Hepatocyte (in vitro differentiated cells): ENCODE measurements at regions not wholly inside any gene's neighbourhood (a gene's known extent, or its start where the extent isn't known, plus 50 kb on each side); places are given as distances from the start of the nearest gene placed in this dataset.

ENCODE experiments used
- DNase-seq: peaks from one replicate; pipeline ENCODE4 v3.0.0-alpha.2; 2016; ENCODE audit warnings: low spot score
- H2AFZ ChIP-seq: fragments of 200-600 bp; sonication (generic); 2 replicates; pipeline ENCODE4 v1.6.0; 2016; ENCODE audit warnings: antibody characterized with exemption, mild to moderate bottlenecking
- H3K27ac ChIP-seq: fragments of 200-600 bp; sonication (generic); 2 replicates; pipeline ENCODE4 v1.5.1; 2016; ENCODE audit warnings: mild to moderate bottlenecking
- H3K27me3 ChIP-seq: fragments of 200-600 bp; sonication (generic); 2 replicates; pipeline ENCODE4 v1.6.1; 2016
- H3K36me3 ChIP-seq: fragments of 200-600 bp; sonication (generic); replicated peaks from 2 replicates; pipeline ENCODE4 v1.5.1; 2016; ENCODE audit warnings: low read depth; ENCODE audit not compliant: insufficient read depth
- H3K4me1 ChIP-seq: fragments of 200-600 bp; sonication (generic); 2 replicates; pipeline ENCODE4 v1.5.1; 2016; ENCODE audit warnings: mild to moderate bottlenecking, moderate library complexity; ENCODE audit not compliant: insufficient read depth
- H3K4me2 ChIP-seq: fragments of 200-600 bp; sonication (generic); 2 replicates; pipeline ENCODE4 v1.6.0; 2016
- H3K4me3 ChIP-seq: fragments of 200-600 bp; sonication (generic); 2 replicates; pipeline ENCODE4 v1.5.1; 2016; ENCODE audit warnings: mild to moderate bottlenecking
- H3K79me2 ChIP-seq: fragments of 200-600 bp; sonication (generic); 2 replicates; pipeline ENCODE4 v1.6.0; 2017; ENCODE audit warnings: mild to moderate bottlenecking
- H3K9me2 ChIP-seq: fragments of 200-600 bp; sonication (generic); replicated peaks from 2 replicates; pipeline ENCODE4 v1.6.0; 2017; ENCODE audit warnings: mild to moderate bottlenecking; ENCODE audit not compliant: insufficient read depth
- H3K9me3 ChIP-seq: fragments of 200-600 bp; sonication (generic); 2 replicates; pipeline ENCODE4 v1.5.1; 2016; ENCODE audit warnings: low read depth, mild to moderate bottlenecking
- H4K20me1 ChIP-seq: fragments of 200-600 bp; sonication (generic); 2 replicates; pipeline ENCODE4 v1.6.0; 2016; ENCODE audit warnings: mild to moderate bottlenecking; ENCODE audit not compliant: insufficient read depth, poor library complexity, severe bottlenecking
- CTCF ChIP-seq: fragments of 200-600 bp; sonication (generic); IDR thresholded peaks from 2 replicates; pipeline ENCODE4 v1.5.1; 2016; ENCODE audit warnings: antibody characterized with exemption, mild to moderate bottlenecking; ENCODE audit not compliant: poor library complexity
- EZH2 ChIP-seq: fragments of 200-600 bp; sonication (generic); IDR thresholded peaks from 2 replicates; pipeline ENCODE4 v1.6.1; 2016; ENCODE audit warnings: antibody characterized with exemption, mild to moderate bottlenecking, borderline replicate concordance
- EZH2phosphoT487 ChIP-seq: fragments of 200-600 bp; sonication (generic); IDR thresholded peaks from one replicate; pipeline ENCODE4 v1.6.1; 2018; ENCODE audit warnings: antibody characterized with exemption, mild to moderate bottlenecking, low read depth, moderate library complexity; ENCODE audit not compliant: unreplicated experiment, severe bottlenecking
- WGBS: methylation state at CpG from one replicate; pipeline ENCODE4 v1.1.6; 2016; ENCODE audit warnings: low lambda C conversion rate; ENCODE audit errors: missing lambda C conversion rate; 5-methylcytosine and 5-hydroxymethylcytosine counted together

- no peaks in the 10 kb centered on the region for H3K36me3 ChIP-seq
- no peaks in the 10 kb centered on the region for H4K20me1 ChIP-seq
- no peak overlapping the region for H3K27ac ChIP-seq
- H3K4me3 ChIP-seq = no peak overlapping the region
- H3K4me2 ChIP-seq = no peak overlapping the region
- no peaks in the 10 kb centered on the region for H3K9me3 ChIP-seq
- WGBS = 97% methylated on average over 2 of the region's 2 CpGs
- no peak for TF ChIP-seq CTCF
- no peak for TF ChIP-seq EZH2
- H3K9me2 ChIP-seq = no peaks in the 10 kb centered on the region
- DNase-seq = no peak
- no peaks in the 10 kb centered on the region for H3K27me3 ChIP-seq
- H3K4me1 ChIP-seq = no peaks in the 10 kb centered on the region
- no peaks in the 10 kb centered on the region for H3K79me2 ChIP-seq
- H2AFZ ChIP-seq = no peak overlapping the region
Observed at GRCh38 chr3:78077842-78078241, 1037.9 kb downstream of the ROBO2 start.

- no peak for TF ChIP-seq EZH2
- TF ChIP-seq CTCF = no peak
- TF ChIP-seq EZH2phosphoT487 = no peak
- Histone ChIP-seq H3K27ac (no peak overlapping the region), H2AFZ (no peak overlapping the region), H4K20me1 (no peaks in the 10 kb centered on the region), H3K4me1 (no peaks in the 10 kb centered on the region), H3K36me3 (no peaks in the 10 kb centered on the region), H3K4me3 (no peak overlapping the region), H3K9me2 (no peaks in the 10 kb centered on the region), H3K4me2 (no peak overlapping the region), H3K9me3 (no peaks in the 10 kb centered on the region), H3K79me2 (no peaks in the 10 kb centered on the region), H3K27me3 (no peaks in the 10 kb centered on the region)
- no peak for DNase-seq
Observed at GRCh38 chr3:78079514-78079913, 1039.6 kb downstream of the ROBO2 start.

GRCh38 chr3:78086150-78086549 lies 1046.3 kb downstream of the ROBO2 start:
- no peaks in the 10 kb centered on the region for H3K27me3 ChIP-seq
- H3K9me2 ChIP-seq = no peaks in the 10 kb centered on the region
- H3K4me1 ChIP-seq = no peaks in the 10 kb centered on the region
- WGBS = 94% methylated on average over 1 of the region's 1 CpG
- H4K20me1 ChIP-seq = no peaks in the 10 kb centered on the region
- no peak overlapping the region for H3K4me2 ChIP-seq
- no peaks in the 10 kb centered on the region for H3K79me2 ChIP-seq
- H3K9me3 ChIP-seq = no peaks in the 10 kb centered on the region
- H3K4me3 ChIP-seq = no peak overlapping the region
- no peak overlapping the region for H2AFZ ChIP-seq
- DNase-seq = no peak
- H3K27ac ChIP-seq = no peak overlapping the region
- TF ChIP-seq EZH2 = no peak
- TF ChIP-seq EZH2phosphoT487 = no peak
- TF ChIP-seq CTCF = no peak
- H3K36me3 ChIP-seq = no peaks in the 10 kb centered on the region

- no peak overlapping the region for H3K27ac ChIP-seq
- H3K36me3 ChIP-seq = no peaks in the 10 kb centered on the region
- H3K27me3 ChIP-seq = no peaks in the 10 kb centered on the region
- no peaks in the 10 kb centered on the region for H3K4me1 ChIP-seq
- no peaks in the 10 kb centered on the region for H3K9me2 ChIP-seq
- H3K4me2 ChIP-seq = no peak overlapping the region
- no peak for TF ChIP-seq EZH2phosphoT487
- no peaks in the 10 kb centered on the region for H3K79me2 ChIP-seq
- H4K20me1 ChIP-seq = no peaks in the 10 kb centered on the region
- DNase-seq = no peak
- WGBS = 92% methylated on average over 1 of the region's 1 CpG
- H3K4me3 ChIP-seq = no peak overlapping the region
- no peak overlapping the region for H2AFZ ChIP-seq
- H3K9me3 ChIP-seq = no peaks in the 10 kb centered on the region
Observed at GRCh38 chr3:78087134-78087533, 1047.2 kb downstream of the ROBO2 start.
